Stimulated activated CD8-positive, alpha-beta memory T cell treated with anti-CD3 and anti-CD28 coated beads, Interleukin-15, amount 100 ng/mL, for 24 hours (primary cell): ENCODE measurements at regions not wholly inside any gene's neighbourhood (a gene's known extent, or its start where the extent isn't known, plus 50 kb on each side); places are given as distances from the start of the nearest gene placed in this dataset.
"Not testable (repeated sequence)": the region's sequence is repeated elsewhere in the genome, so short reads cannot be mapped to it uniquely, and the experiment has no call there.

Experiments
- DNase-seq: peaks from one replicate; pipeline ENCODE4 v3.0.0-alpha.2; 2020; ENCODE audit warnings: low read depth

GRCh38 chr5:174916227-174916626 lies 191.8 kb downstream of the MSX2 start:
- DNase-seq = no peak

- no peak for DNase-seq
These were observed 186.7 kb downstream of the MSX2 start for GRCh38 chr5:174911118-174911517.

GRCh38 chr5:174910245-174910737 lies 185.9 kb downstream of the MSX2 start:
- DNase-seq = peak; percentile 25

- DNase-seq = no peak
These were observed 178.9 kb downstream of the MSX2 start for GRCh38 chr5:174903172-174903732.

GRCh38 chr5:174901336-174901735 lies 177.0 kb downstream of the MSX2 start:
- DNase-seq = no peak

GRCh38 chr5:174900240-174900865 lies 176.0 kb downstream of the MSX2 start:
- DNase-seq = no peak

GRCh38 chr5:174897281-174897950 lies 173.0 kb downstream of the MSX2 start:
- DNase-seq = no peak

GRCh38 chr5:174895360-174895759 lies 171.0 kb downstream of the MSX2 start:
- DNase-seq = no peak

DNA sequence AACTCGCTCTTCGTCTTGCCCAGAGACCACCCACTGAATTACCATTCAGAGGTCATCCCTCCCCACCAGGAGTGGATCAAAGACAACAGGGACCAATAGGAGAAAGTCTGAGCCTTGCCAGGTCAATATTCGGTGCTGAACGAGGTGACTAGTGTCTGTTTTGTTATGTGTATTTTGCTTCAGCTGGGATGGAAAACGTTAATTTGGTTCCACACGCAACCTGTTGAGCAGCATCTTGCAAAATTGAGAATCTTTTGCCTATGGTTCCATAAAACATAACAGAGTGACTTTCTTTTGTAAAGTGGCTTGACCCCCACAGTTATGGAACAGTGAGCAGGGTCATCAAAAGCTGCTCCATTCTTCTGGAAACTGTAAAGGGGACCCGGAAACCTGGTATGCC lies 168.4 kb downstream of the MSX2 start:
- no peak for DNase-seq

GRCh38 chr5:174880412-174881200 lies 156.2 kb downstream of the MSX2 start:
- DNase-seq = not testable (repeated sequence)

DNA sequence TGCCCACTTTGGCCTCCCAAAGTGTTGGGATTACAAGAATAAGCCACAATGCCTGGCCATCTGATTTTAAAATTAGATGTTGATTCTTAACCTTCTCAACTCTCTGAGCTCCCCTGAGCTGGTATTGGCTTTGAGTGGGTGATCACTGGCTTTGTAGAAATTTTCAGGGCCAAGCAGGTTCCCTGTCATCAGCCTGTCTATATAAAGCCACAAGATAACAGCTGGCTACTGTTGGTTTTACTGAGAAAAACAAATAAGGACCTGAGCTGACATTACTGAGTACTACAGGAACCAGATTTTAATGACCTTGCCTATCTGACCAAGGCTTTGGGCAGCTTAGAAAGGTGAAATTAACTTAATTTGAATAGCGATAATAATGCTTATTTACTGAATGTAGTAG lies 153.6 kb downstream of the MSX2 start:
- no peak for DNase-seq

GRCh38 chr5:174872271-174872670 lies 147.9 kb downstream of the MSX2 start:
- DNase-seq = no peak

DNA sequence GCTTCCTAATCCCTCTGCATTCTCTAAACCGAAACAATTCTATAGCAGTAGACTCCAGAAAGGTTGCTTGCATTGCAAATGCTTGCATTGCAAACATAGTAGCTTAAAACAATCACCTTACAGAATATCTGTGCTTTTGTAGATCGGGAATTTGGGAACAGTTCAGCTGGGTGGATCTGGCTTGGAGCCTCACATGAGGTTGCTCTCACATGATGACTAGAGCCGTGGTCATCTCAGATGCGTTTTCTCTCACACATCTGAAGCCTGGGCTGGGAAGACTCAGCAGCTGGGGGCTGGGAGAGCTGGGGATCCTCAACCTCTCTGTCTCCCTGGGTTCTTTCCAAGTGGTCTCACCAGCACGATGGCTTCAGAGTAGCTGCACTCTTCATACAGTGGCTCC lies 127.8 kb downstream of the MSX2 start:
- DNase-seq = no peak

DNA sequence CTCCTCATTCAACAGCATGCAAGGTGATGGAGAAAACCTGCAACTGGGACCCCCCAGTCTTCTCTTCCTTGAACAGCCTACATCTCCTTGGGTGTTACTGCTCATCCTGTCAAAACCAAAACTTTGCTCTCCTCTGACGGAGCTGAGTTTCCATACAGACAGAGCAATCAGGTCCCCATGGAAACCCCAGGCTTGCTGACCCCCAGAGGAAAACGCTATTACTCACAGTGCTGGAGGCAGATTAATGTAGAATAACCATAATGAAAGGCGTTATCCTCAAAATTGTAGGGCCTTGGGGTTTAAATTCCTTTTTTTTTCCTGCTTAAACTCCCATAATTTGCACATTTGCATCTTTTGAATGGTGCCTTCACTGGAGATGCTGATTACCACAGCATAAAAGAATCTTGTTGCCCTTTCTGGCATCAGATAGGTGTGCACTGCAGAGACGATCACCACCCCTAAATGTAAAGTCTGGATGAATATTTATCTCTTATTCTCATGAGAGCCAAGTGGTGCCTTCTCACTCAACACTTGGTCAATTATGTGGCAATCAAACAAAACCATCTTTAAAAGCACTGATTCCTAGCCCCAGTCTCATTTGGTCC lies 126.3 kb downstream of the MSX2 start:
- DNase-seq = no peak

- no peak for DNase-seq
These were observed 125.0 kb downstream of the MSX2 start for GRCh38 chr5:174849426-174849825.

DNA sequence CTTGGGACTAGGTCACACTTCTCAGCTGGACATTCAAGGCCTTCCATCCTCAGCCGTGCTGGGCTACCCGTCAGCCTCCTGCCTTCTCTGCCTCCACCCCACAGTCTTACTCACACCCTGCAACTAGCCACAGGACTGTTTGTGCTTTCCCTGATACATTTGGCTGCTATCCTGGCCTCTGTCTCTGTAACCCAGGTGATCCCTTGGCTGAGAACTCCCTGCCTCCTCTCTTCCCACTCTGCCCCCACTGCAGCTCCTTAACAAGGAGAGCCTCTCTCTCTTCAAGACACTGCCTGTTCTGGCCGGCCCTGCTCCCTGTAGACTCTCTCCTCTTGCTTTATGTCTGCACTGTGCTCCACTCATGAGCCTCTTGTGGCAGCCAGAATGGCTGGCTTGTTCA lies 120.6 kb downstream of the MSX2 start:
- DNase-seq = no peak

- no peak for DNase-seq
These were observed 119.2 kb downstream of the MSX2 start for GRCh38 chr5:174843263-174844250.

DNA sequence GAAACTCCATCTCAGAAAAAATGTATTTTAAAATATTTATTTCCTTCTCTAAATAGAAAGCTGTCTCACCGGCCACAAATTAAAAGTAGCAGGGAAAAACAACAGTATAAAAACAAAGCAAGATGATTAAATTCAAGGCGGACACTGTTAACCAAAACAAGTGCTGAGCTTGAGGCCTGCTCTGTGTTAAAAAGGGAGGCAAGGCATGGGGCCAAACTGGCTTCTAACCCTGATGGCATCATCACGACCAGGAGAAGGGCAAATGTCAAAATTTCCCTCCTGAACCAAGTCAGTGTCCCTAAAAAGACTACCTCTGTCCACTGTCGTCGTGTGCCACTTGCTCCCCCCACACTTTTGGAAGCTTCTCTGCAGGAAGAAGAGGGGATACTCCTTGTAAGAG lies 116.1 kb downstream of the MSX2 start:
- DNase-seq = no peak

- DNase-seq = no peak
These were observed 114.8 kb downstream of the MSX2 start for GRCh38 chr5:174839196-174839595.

GRCh38 chr5:174837919-174838902 lies 113.8 kb downstream of the MSX2 start:
- no peak for DNase-seq
